ENCODE measurements at regions not wholly inside any gene's neighbourhood (a gene's known extent, or its start where the extent isn't known, plus 50 kb on each side); places are given as distances from the start of the nearest gene placed in this dataset.

- TF ChIP-seq YY1 (IDR thresholded peaks at IDR 0.05; ENCODE audit: insufficient read depth, insufficient read length) (no peak), SUZ12 (IDR thresholded peaks at IDR 0.05; ENCODE audit: extremely low read depth, insufficient read depth, insufficient read length) (no peak)
Observed at GRCh38 chr13:103517768-103518102, 451.5 kb upstream of the SLC10A2 start.
